H1 (cell line): ENCODE measurements at regions not wholly inside any gene's neighbourhood (a gene's known extent, or its start where the extent isn't known, plus 50 kb on each side); places are given as distances from the start of the nearest gene placed in this dataset.

Experiments used
- CTCF ChIA-PET: fragments of 300-600 bp; sonication (Branson Sonifier 250); formaldehyde crosslinking; loops from one replicate; lab custom pipeline; 2021; ENCODE audit not compliant: partially characterized antibody; lab: Charles Lee
- POLR2A ChIA-PET: fragments of 300-600 bp; sonication (Branson Sonifier 250); formaldehyde crosslinking; loops from one replicate; lab custom pipeline; 2021; ENCODE audit warnings: inconsistent platforms; ENCODE audit not compliant: partially characterized antibody; lab: Charles Lee
- DNase-seq, 2 experiments: peaks; one replicate each; pipeline versions ENCODE4 v3.0.0 to v3.0.0-alpha.2; 2010 to 2022; ENCODE audit warnings: low spot score in 2 of 2, low read depth in 1 of 2, mixed read lengths in 1 of 2
- FAIRE-seq: peaks from 2 replicates; lab custom pipeline; 2011; peaks lifted over from hg19 to GRCh38; lab: Jason Lieb, UNC
- H2AFZ ChIP-seq: 2 replicates; pipeline ENCODE4 v1.8.1; 2012; ENCODE audit warnings: low read length, inconsistent platforms
- H2AK5ac ChIP-seq: 2 replicates; pipeline ENCODE4 v1.6.1; 2013; ENCODE audit warnings: low read depth, low read length
- H2BK120ac ChIP-seq: replicated peaks from 2 replicates; pipeline ENCODE3; 2013; ENCODE audit warnings: low read depth, low read length, inconsistent platforms
- H2BK12ac ChIP-seq: 2 replicates; pipeline ENCODE4 v1.6.1; 2013; ENCODE audit warnings: low read depth, low read length
- H2BK15ac ChIP-seq: 2 replicates; pipeline ENCODE4 v1.6.1; 2013; ENCODE audit warnings: low read length
- H2BK20ac ChIP-seq: 2 replicates; pipeline ENCODE4 v1.6.1; 2013; ENCODE audit warnings: low read length
- H2BK5ac ChIP-seq: 2 replicates; pipeline ENCODE4 v1.6.1; 2013; ENCODE audit warnings: low read depth, low read length
- H3K14ac ChIP-seq: 2 replicates; pipeline ENCODE4 v1.6.1; 2013; ENCODE audit warnings: inconsistent platforms; ENCODE audit not compliant: insufficient read length
- H3K18ac ChIP-seq: 2 replicates; pipeline ENCODE4 v1.6.1; 2013; ENCODE audit warnings: low read length; ENCODE audit errors: extremely low read depth
- H3K23ac ChIP-seq: 2 replicates; pipeline ENCODE4 v1.6.1; 2013; ENCODE audit warnings: inconsistent platforms; ENCODE audit not compliant: insufficient read length
- H3K23me2 ChIP-seq: 2 replicates; pipeline ENCODE4 v1.6.1; 2013; ENCODE audit warnings: low read depth, low read length
- H3K27ac ChIP-seq: 2 replicates; pipeline ENCODE4 v1.6.1; 2011; ENCODE audit warnings: low read depth, low read length, inconsistent platforms
- H3K27me3 ChIP-seq, 4 experiments: replicated peaks in 1 of 4; 1 replicate in 1 of 4; 2 replicates in 3 of 4; pipeline versions ENCODE4 v1.6.1 to v1.8.1; 2011 to 2013; ENCODE audit warnings: low read length in 3 of 4, mild to moderate bottlenecking in 3 of 4, inconsistent platforms in 2 of 4, mixed read lengths in 2 of 4, moderate library complexity in 1 of 4; ENCODE audit not compliant: control insufficient read depth in 3 of 4, insufficient read depth in 3 of 4; ENCODE audit errors: extremely low read depth in 1 of 4
- H3K36me3 ChIP-seq, 4 experiments: 2 replicates each; pipeline versions ENCODE4 v1.6.1 to v1.8.1; 2011 to 2013; ENCODE audit warnings: mild to moderate bottlenecking in 4 of 4, low read length in 3 of 4, moderate library complexity in 2 of 4, control low read depth in 1 of 4, inconsistent platforms in 1 of 4; ENCODE audit not compliant: insufficient read depth in 4 of 4, control insufficient read depth in 2 of 4
- H3K4ac ChIP-seq: replicated peaks from 2 replicates; pipeline ENCODE3; 2013; ENCODE audit warnings: low read length, low read depth, mixed read lengths, inconsistent platforms; ENCODE audit not compliant: insufficient read length
- H3K4me1 ChIP-seq, 4 experiments: replicated peaks in 1 of 4; 1 replicate in 1 of 4; 2 replicates in 3 of 4; pipeline versions ENCODE4 v1.6.1 to v1.8.1; 2011 to 2013; ENCODE audit warnings: low read length in 3 of 4, inconsistent platforms in 2 of 4, mixed read lengths in 1 of 4; ENCODE audit not compliant: insufficient read depth in 4 of 4, control insufficient read depth in 3 of 4
- H3K4me2 ChIP-seq, 2 experiments: 2 replicates each; pipeline versions ENCODE4 v1.6.1 to v1.8.1; 2011 to 2013; ENCODE audit warnings: low read depth in 2 of 2, low read length in 2 of 2, control low read depth in 1 of 2, inconsistent platforms in 1 of 2, mild to moderate bottlenecking in 1 of 2; ENCODE audit not compliant: insufficient read depth in 1 of 2
- H3K4me3 ChIP-seq, 4 experiments: fragments of 200-600, 300-600 bp in 1 of 4; sonication (generic), shearing (Covaris generic), sonication (Bioruptor Twin) in 1 of 4; 2 replicates each; pipeline versions ENCODE4 v1.5.1 to v1.8.1; 2011 to 2016; ENCODE audit warnings: low read length in 4 of 4, low read depth in 3 of 4, control low read depth in 2 of 4, inconsistent platforms in 2 of 4, mild to moderate bottlenecking in 2 of 4, mixed read lengths in 1 of 4, moderate library complexity in 1 of 4; ENCODE audit not compliant: insufficient read depth in 2 of 4; ENCODE audit errors: extremely low read depth in 1 of 4
- H3K56ac ChIP-seq: replicated peaks from 2 replicates; pipeline ENCODE3; 2013; ENCODE audit warnings: low read depth, mild to moderate bottlenecking, mixed read lengths, low read length, inconsistent platforms; ENCODE audit not compliant: insufficient read length
- H3K79me1 ChIP-seq: 2 replicates; pipeline ENCODE4 v1.6.1; 2013; ENCODE audit warnings: low read depth, low read length, control low read depth
- H3K79me2 ChIP-seq, 2 experiments: 2 replicates each; pipeline versions ENCODE4 v1.6.1 to v1.8.1; 2012 to 2013; ENCODE audit warnings: low read length in 2 of 2, mild to moderate bottlenecking in 2 of 2, inconsistent platforms in 1 of 2; ENCODE audit not compliant: insufficient read depth in 2 of 2, control insufficient read depth in 1 of 2
- H3K9ac ChIP-seq, 4 experiments: replicated peaks in 1 of 4; 1 replicate in 1 of 4; 2 replicates in 3 of 4; pipeline versions ENCODE4 v1.6.1 to v1.8.1; 2011 to 2013; ENCODE audit warnings: low read depth in 3 of 4, low read length in 3 of 4, control low read depth in 2 of 4, mild to moderate bottlenecking in 2 of 4, moderate library complexity in 2 of 4, inconsistent platforms in 1 of 4; ENCODE audit errors: extremely low read depth in 1 of 4
- H3K9me3 ChIP-seq, 2 experiments: 2 replicates each; pipeline versions ENCODE4 v1.6.1 to v1.8.1; 2012 to 2013; ENCODE audit warnings: mild to moderate bottlenecking in 2 of 2, moderate library complexity in 2 of 2, control low read depth in 1 of 2, inconsistent platforms in 1 of 2, low read depth in 1 of 2, low read length in 1 of 2, mixed read lengths in 1 of 2; ENCODE audit not compliant: insufficient read depth in 2 of 2
- H4K20me1 ChIP-seq, 2 experiments: replicated peaks in 1 of 2; 2 replicates each; pipeline versions ENCODE3 to v1.8.1; 2011 to 2013; ENCODE audit warnings: inconsistent platforms in 2 of 2, low read length in 2 of 2, mild to moderate bottlenecking in 1 of 2; ENCODE audit not compliant: insufficient read depth in 2 of 2, control insufficient read depth in 1 of 2
- H4K5ac ChIP-seq: 2 replicates; pipeline ENCODE4 v1.6.1; 2013; ENCODE audit warnings: low read length, low read depth, mixed read lengths, inconsistent platforms; ENCODE audit not compliant: insufficient read length
- H4K8ac ChIP-seq: 2 replicates; pipeline ENCODE4 v1.8.0; 2013; ENCODE audit warnings: mild to moderate bottlenecking, moderate library complexity, low read length, inconsistent platforms; ENCODE audit not compliant: insufficient read depth; ENCODE audit errors: extremely low read depth
- H4K91ac ChIP-seq: replicated peaks from 2 replicates; pipeline ENCODE3; 2013; ENCODE audit warnings: low read length, mixed read lengths, inconsistent platforms; ENCODE audit not compliant: insufficient read length
- ATF2 ChIP-seq: IDR thresholded peaks from 2 replicates; pipeline ENCODE4 v1.6.1; 2012; ENCODE audit warnings: low read length, inconsistent platforms
- E2F6 ChIP-seq: IDR thresholded peaks from 2 replicates; pipeline ENCODE4 v1.6.1; 2012; ENCODE audit warnings: inconsistent platforms
- EZH2 ChIP-seq: fragments of 200-600 bp; sonication (generic); IDR thresholded peaks from 2 replicates; pipeline ENCODE4 v1.7.1; 2012; ENCODE audit warnings: low read depth, mild to moderate bottlenecking, moderate library complexity, low read length, inconsistent platforms; ENCODE audit not compliant: severe bottlenecking
- HDAC2 ChIP-seq, 2 experiments: fragments of 300-600 bp in 1 of 2; sonication (generic) in 1 of 2; IDR thresholded peaks; 2 replicates each; pipeline ENCODE4 v1.6.1; 2011 to 2012; ENCODE audit warnings: low read depth in 2 of 2, low read length in 2 of 2, mild to moderate bottlenecking in 2 of 2, moderate library complexity in 2 of 2, borderline replicate concordance in 1 of 2, inconsistent platforms in 1 of 2
- NRF1 ChIP-seq: IDR thresholded peaks from 2 replicates; pipeline ENCODE4 v1.6.1; 2011; ENCODE audit warnings: mild to moderate bottlenecking, low read depth, low read length, improper control_type of control experiment
- ZNF274 ChIP-seq: IDR thresholded peaks from 2 replicates; pipeline ENCODE4 v1.7.0; 2012; ENCODE audit warnings: low read length, borderline replicate concordance; ENCODE audit errors: extremely low read depth
- WGBS, 2 experiments: shearing (Covaris generic) in 1 of 2; methylation state at CpG; one replicate each; pipeline versions ENCODE4 v1.1.6 to v1.1.7; 2013 to 2015; ENCODE audit warnings: low lambda C conversion rate in 2 of 2, mixed read lengths in 2 of 2, inconsistent platforms in 1 of 2, low coverage in 1 of 2, missing lambda C conversion rate in 1 of 2; ENCODE audit not compliant: insufficient replicate concordance in 2 of 2, insufficient coverage in 1 of 2, insufficient read length in 1 of 2; ENCODE audit errors: extremely low coverage in 1 of 2, missing lambda C conversion rate in 1 of 2; 5-methylcytosine and 5-hydroxymethylcytosine counted together

GRCh38 chr19:28827382-28827781, 385.6 kb downstream of the UQCRFS1 start:
- CTCF ChIA-PET = interaction anchor here (0.6 to 2.0 kb wide), 5 partner anchors 9 to 118 kb away, joined by 3 to 5 read pairs (median 3); no protein-coding TSS in a partner anchor
- no peaks in the 10 kb centered on the region for H3K36me3 ChIP-seq
- FAIRE-seq = no peak

More at GRCh38 chr19:28827382-28827781, 385.6 kb downstream of the UQCRFS1 start:
- no peaks in the 10 kb centered on the region for H4K20me1 ChIP-seq
- no peak overlapping the region for H2BK120ac ChIP-seq
- H3K79me2 ChIP-seq = no peaks in the 10 kb centered on the region
- no peak overlapping the region for H2BK20ac ChIP-seq
- no peak overlapping the region for H2BK15ac ChIP-seq
- no peak overlapping the region for H3K18ac ChIP-seq
- no peak overlapping the region for H2AK5ac ChIP-seq
- H3K23ac ChIP-seq = no peak overlapping the region
- no peaks in the 10 kb centered on the region for H3K27me3 ChIP-seq
- H3K4ac ChIP-seq = no peak overlapping the region
- H2BK5ac ChIP-seq = no peak overlapping the region
- H3K4me1 ChIP-seq = peaks cover 7 to 26% (median 18%) of the 10 kb centered on the region in 4 experiments
- H3K27ac ChIP-seq = no peak overlapping the region
- POLR2A ChIA-PET = no interaction called here
- no peak for DNase-seq
- H3K56ac ChIP-seq = no peak overlapping the region
- TF ChIP-seq NRF1 (no peak), E2F6 (no peak), ATF2 (no peak), HDAC2 (IDR thresholded peaks at IDR 0.05; ENCODE audit: borderline replicate concordance in 1 of 2, low read depth in 2 of 2, low read length in 2 of 2) (no peak), EZH2 (no peak), ZNF274 (no peak)
- no peaks in the 10 kb centered on the region for H3K9me3 ChIP-seq
- peak overlapping the region; percentile 68; the same call in 1 of the 2 replicates for H2BK12ac ChIP-seq
- H3K9ac ChIP-seq = no peak overlapping the region
- no peak overlapping the region for H4K8ac ChIP-seq
- no peaks in the 10 kb centered on the region for H3K79me1 ChIP-seq
- H3K4me3 ChIP-seq = no peak overlapping the region
- no peak overlapping the region for H4K91ac ChIP-seq
- WGBS, 2 experiments = 91% methylated on average over 8 of the region's 8 CpGs; no CpG with 5 or more reads in 1 of the 2 experiments
- no peak overlapping the region for H3K14ac ChIP-seq
- H4K5ac ChIP-seq = no peak overlapping the region
- peaks cover 4% of the 10 kb centered on the region; the same call in 1 of the 2 replicates for H3K23me2 ChIP-seq
- H3K4me2 ChIP-seq = no peak overlapping the region
- no peak overlapping the region for H2AFZ ChIP-seq
